ENCODE measurements at regions not wholly inside any gene's neighbourhood (a gene's known extent, or its start where the extent isn't known, plus 50 kb on each side); places are given as distances from the start of the nearest gene placed in this dataset.
"Not testable (repeated sequence)": the region's sequence is repeated elsewhere in the genome, so short reads cannot be mapped to it uniquely, and the experiment has no call there.

DNA sequence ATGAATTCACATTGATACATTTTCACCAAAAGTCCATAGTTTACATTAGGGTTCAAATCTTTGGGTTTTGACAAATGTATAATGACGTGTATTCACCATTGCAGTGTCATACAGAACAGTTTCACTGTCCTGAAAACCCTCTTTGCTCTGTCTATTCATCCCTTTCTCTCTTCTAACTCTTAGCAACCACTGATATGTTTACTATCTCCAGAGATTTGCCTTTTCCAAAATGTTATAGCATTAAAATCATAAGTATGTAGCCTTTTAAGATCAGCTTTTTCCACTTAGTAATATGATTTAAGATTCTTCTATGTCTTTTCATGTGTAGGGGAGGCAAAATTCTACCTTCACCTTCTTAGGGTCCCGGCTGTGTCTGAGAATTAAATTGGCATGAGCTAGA is 203.8 kb downstream of the TPRG1 start:
- no peaks in the 10 kb centered on the region for H3K9me3 ChIP-seq
- no peaks in the 10 kb centered on the region for H3K36me3 ChIP-seq
- no peak overlapping the region for H3K4me3 ChIP-seq (ENCODE audit: low read depth, low read length)
- TF ChIP-seq, protein P1, sequence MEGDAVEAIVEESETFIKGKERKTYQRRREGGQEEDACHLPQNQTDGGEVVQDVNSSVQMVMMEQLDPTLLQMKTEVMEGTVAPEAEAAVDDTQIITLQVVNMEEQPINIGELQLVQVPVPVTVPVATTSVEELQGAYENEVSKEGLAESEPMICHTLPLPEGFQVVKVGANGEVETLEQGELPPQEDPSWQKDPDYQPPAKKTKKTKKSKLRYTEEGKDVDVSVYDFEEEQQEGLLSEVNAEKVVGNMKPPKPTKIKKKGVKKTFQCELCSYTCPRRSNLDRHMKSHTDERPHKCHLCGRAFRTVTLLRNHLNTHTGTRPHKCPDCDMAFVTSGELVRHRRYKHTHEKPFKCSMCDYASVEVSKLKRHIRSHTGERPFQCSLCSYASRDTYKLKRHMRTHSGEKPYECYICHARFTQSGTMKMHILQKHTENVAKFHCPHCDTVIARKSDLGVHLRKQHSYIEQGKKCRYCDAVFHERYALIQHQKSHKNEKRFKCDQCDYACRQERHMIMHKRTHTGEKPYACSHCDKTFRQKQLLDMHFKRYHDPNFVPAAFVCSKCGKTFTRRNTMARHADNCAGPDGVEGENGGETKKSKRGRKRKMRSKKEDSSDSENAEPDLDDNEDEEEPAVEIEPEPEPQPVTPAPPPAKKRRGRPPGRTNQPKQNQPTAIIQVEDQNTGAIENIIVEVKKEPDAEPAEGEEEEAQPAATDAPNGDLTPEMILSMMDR (IDR thresholded peaks at IDR 0.05; ENCODE audit: low read depth, low read length), result no peak
- DNase-seq, result no peak
- H3K27me3 ChIP-seq, result no peaks in the 10 kb centered on the region
- H3K4me1 ChIP-seq, result no peaks in the 10 kb centered on the region

DNA sequence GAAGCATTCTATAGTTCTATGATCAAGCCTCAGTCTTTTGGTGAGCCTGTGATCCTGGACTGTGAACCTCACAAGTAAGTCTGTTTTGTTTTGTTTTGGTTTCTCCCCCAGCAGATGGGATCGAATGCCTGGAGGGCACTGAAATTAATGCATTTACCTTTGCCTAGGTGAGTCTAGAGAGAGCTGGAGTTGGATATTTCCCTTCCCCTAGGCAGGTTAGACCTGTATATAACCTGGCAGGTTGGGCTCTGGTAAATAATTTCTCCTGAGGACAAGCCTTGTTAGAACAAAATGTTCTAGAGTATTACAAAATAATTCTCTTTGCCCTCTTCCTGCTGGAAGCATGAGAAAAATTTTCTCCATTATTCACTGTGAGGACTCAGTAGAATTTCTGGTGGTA is 211.9 kb downstream of the TPRG1 start:
- Histone ChIP-seq H3K36me3 (no peaks in the 10 kb centered on the region), H3K27me3 (no peaks in the 10 kb centered on the region; the same call in 1 of the 2 replicates), H3K4me3 (ENCODE audit: low read depth, low read length) (no peak overlapping the region), H3K4me1 (no peaks in the 10 kb centered on the region), H3K9me3 (no peaks in the 10 kb centered on the region)
- DNase-seq, result no peak
- TF ChIP-seq, protein P1 (IDR thresholded peaks at IDR 0.05; ENCODE audit: low read depth, low read length), result no peak

DNA sequence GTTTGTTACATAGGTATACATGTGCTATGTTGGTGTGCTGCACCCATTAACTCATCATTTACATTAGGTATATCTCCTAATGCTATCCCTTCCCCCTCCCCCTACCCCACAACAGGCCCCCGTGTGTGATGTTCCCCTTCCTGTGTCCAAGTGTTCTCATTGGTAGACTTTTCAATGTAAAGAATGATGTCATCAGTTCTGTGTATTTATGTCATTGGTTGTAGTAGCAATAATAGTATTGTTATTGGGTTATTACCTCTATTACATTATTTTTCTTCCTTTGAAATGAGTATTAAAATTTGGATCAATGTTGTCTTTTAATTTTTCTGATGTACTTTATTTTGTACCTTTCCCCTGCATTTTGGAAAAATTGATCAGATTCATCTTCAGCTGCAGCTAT is 214.1 kb downstream of the TPRG1 start:
- H3K36me3 ChIP-seq; H3K9me3 ChIP-seq; DNase-seq; H3K4me1 ChIP-seq; H3K4me3 ChIP-seq (ENCODE audit: low read depth, low read length); H3K27me3 ChIP-seq: not testable (repeated sequence)

DNA sequence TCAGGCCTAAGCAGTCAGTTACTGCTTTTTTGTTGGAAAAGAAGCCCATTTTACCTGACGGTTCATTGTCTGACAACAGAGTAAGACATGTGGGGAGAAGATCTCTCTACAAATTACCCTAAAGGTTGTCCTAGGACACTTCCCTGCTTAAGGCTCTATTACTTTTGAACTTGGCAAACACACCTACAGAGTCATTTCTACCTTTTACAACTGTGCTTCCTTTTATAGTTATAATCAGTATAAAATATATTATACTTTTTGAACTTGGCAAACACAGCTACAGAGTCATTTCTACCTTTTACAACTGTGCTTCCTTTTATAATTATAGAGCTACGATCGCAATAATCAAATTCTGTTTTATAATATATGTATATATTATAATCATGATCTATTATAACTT is 215.0 kb downstream of the TPRG1 start:
- TF ChIP-seq, protein P1 (IDR thresholded peaks at IDR 0.05; ENCODE audit: low read depth, low read length), result no peak
- Histone ChIP-seq H3K36me3 (no peaks in the 10 kb centered on the region), H3K9me3 (no peaks in the 10 kb centered on the region), H3K27me3 (no peaks in the 10 kb centered on the region; the same call in 1 of the 2 replicates), H3K4me3 (ENCODE audit: low read depth, low read length) (no peak overlapping the region), H3K4me1 (no peaks in the 10 kb centered on the region)
- no peak for DNase-seq

DNA sequence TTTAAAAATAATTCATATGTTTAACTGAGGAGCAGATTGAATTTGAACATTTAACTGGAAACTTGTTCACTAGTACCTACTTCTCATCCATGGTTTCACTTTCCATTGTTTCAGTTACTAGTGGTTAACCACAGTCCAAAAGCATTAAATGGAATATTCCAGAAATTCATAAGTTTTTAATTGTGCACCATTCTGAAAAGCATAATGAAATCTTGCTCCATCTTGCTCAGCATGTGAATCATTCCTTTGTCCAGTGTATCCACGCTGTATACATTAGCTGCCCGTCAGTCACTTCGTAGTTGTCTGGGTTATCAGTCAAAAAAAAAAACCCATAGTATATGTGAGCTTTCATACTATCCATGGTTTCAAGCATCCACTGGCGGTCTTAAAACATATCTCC is 217.6 kb downstream of the TPRG1 start:
- H3K36me3 ChIP-seq, result no peaks in the 10 kb centered on the region
- TF ChIP-seq, protein P1 (IDR thresholded peaks at IDR 0.05; ENCODE audit: low read depth, low read length), result no peak
- DNase-seq, result no peak
- H3K27me3 ChIP-seq, result no peaks in the 10 kb centered on the region
- H3K9me3 ChIP-seq, result no peaks in the 10 kb centered on the region
- no peaks in the 10 kb centered on the region for H3K4me1 ChIP-seq
- H3K4me3 ChIP-seq (ENCODE audit: low read depth, low read length), result no peak overlapping the region

DNA sequence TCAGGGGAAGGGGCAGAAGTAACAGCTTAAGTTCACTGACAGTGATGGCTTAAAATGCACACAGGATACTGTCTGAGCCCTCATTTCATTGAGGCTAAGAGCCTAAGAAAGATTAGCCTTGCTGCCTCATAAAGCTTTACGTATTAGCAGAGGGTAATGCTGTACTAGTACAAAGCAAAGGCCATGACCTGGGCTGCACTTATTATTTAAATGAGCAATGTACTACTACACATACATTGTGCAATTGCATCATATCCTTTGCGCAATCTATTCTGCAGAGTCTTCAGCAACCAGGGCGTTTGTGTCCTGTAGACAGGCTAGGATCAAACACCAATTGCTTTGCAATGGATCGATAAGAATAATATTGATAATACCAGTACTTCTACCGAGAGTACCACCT is 221.8 kb downstream of the TPRG1 start:
- no peak overlapping the region for H3K4me3 ChIP-seq (ENCODE audit: low read depth, low read length)
- no peaks in the 10 kb centered on the region for H3K27me3 ChIP-seq
- H3K4me1 ChIP-seq, result no peaks in the 10 kb centered on the region
- H3K36me3 ChIP-seq, result no peaks in the 10 kb centered on the region
- TF ChIP-seq, protein P1 (IDR thresholded peaks at IDR 0.05; ENCODE audit: low read depth, low read length), result no peak
- H3K9me3 ChIP-seq, result no peaks in the 10 kb centered on the region
- DNase-seq, result no peak

DNA sequence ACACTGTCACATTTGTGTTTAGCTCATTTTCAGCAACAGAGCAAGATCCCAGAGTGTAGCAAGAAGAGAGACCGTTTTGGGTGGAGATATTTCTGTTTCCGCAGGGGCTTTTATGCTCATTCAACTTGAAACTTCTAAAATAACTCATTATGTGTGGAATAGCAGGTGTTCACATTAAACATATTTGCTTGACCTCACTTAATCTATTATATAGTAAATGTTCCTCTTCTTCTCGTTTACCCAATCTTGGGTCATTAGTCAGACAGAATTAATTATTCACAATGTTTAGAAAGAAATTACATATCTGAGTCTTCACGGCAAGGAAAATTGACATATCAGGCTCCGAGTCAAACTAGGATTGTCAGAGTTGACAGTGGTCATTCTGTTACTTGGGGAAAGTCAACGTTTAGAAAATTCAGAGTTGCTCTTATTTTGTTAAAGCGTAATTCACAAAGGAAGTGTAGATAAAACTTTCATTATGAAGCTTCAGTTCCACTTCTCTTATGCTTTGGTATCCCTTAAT is 222.9 kb downstream of the TPRG1 start:
- Histone ChIP-seq H3K27me3 (no peaks in the 10 kb centered on the region), H3K4me1 (no peaks in the 10 kb centered on the region), H3K9me3 (no peaks in the 10 kb centered on the region), H3K4me3 (ENCODE audit: low read depth, low read length) (no peak overlapping the region), H3K36me3 (no peaks in the 10 kb centered on the region)
- DNase-seq, result no peak
- TF ChIP-seq, protein P1 (IDR thresholded peaks at IDR 0.05; ENCODE audit: low read depth, low read length), result no peak

Measured in BE2C (cell line).